Prostate gland (tissue), 2 donors: ENCODE measurements at regions not wholly inside any gene's neighbourhood (a gene's known extent, or its start where the extent isn't known, plus 50 kb on each side); places are given as distances from the start of the nearest gene placed in this dataset.

ENCODE experiments used
- DNase-seq: peaks from one replicate; pipeline ENCODE4 v3.0.0-alpha.2; 2019; ENCODE audit warnings: low spot score
- H3K27ac ChIP-seq, 2 donors: fragments of 200-600 bp; sonication (generic); 2 replicates each; pipeline ENCODE4 v1.5.1; 2017 to 2019
- H3K27me3 ChIP-seq: fragments of 200-600 bp; sonication (generic); replicated peaks from 2 replicates; pipeline ENCODE4 v1.5.1; 2019; ENCODE audit not compliant: insufficient read depth
- H3K36me3 ChIP-seq, 2 donors: fragments of 200-600 bp; sonication (generic); 1 replicate in 1 of 2; 2 replicates in 1 of 2; pipeline versions ENCODE4 v1.5.1 to v1.8.1; 2017 to 2019
- H3K4me1 ChIP-seq: fragments of 200-600 bp; sonication (generic); replicated peaks from 2 replicates; pipeline ENCODE4 v1.5.1; 2019
- H3K4me3 ChIP-seq, 2 donors: fragments of 200-600 bp; sonication (generic); 2 replicates each; pipeline ENCODE4 v1.5.1; 2017 to 2019
- H3K9me3 ChIP-seq: fragments of 200-600 bp; sonication (generic); 2 replicates; pipeline ENCODE4 v1.5.1; 2017
- CTCF ChIP-seq, 4 experiments: fragments of 200-600 bp in 2 of 4; fragments of 450-650 bp in 2 of 4; sonication (generic) in 2 of 4; IDR thresholded peaks; 1 replicate in 3 of 4; 2 replicates in 1 of 4; pipeline ENCODE4 v1.5.1; 2016 to 2019; ENCODE audit warnings: antibody characterized with exemption in 4 of 4, mild to moderate bottlenecking in 2 of 4, moderate library complexity in 2 of 4
- POLR2A ChIP-seq: fragments of 450-650 bp; IDR thresholded peaks from one replicate; pipeline ENCODE4 v1.6.1; 2016; ENCODE audit warnings: antibody characterized with exemption, mild to moderate bottlenecking
- POLR2AphosphoS5 ChIP-seq: sonication (generic); formaldehyde crosslinking; IDR thresholded peaks from one replicate; pipeline ENCODE4 v1.6.1; 2017; ENCODE audit warnings: antibody characterized with exemption
- WGBS: methylation state at CpG from one replicate; pipeline ENCODE4 v1.1.5; 2018; 5-methylcytosine and 5-hydroxymethylcytosine counted together
- intact Hi-C: fragments of 100-400 bp; cut with DNase I; formaldehyde crosslinking; loops from one replicate; pipeline ENCODE4 v1.14.2; 2022

GRCh38 chr5:68494771-68495170, 279.2 kb downstream of the PIK3R1 start:
- Histone ChIP-seq H3K4me1 (no peaks in the 10 kb centered on the region), H3K9me3 (no peaks in the 10 kb centered on the region), H3K27me3 (no peaks in the 10 kb centered on the region), H3K27ac (no peak overlapping the region), H3K4me3 (no peak overlapping the region), H3K36me3 (no peaks in the 10 kb centered on the region)
- WGBS: 100% methylated on average over 1 of the region's 1 CpG
- intact Hi-C loops: no loop called here
- TF ChIP-seq CTCF (IDR thresholded peaks at IDR 0.05): no peak
- TF ChIP-seq POLR2AphosphoS5: no peak
- no peak for TF ChIP-seq POLR2A
- DNase-seq: no peak

GRCh38 chr5:68499987-68500386, 284.4 kb downstream of the PIK3R1 start:
- intact Hi-C loops: no loop called here
- no peak overlapping the region for H3K27ac ChIP-seq
- no peak overlapping the region for H3K4me3 ChIP-seq
- no peaks in the 10 kb centered on the region for H3K9me3 ChIP-seq
- no peak for TF ChIP-seq CTCF (IDR thresholded peaks at IDR 0.05)
- TF ChIP-seq POLR2A: no peak
- TF ChIP-seq POLR2AphosphoS5: no peak
- H3K36me3 ChIP-seq: no peaks in the 10 kb centered on the region
- no peaks in the 10 kb centered on the region for H3K27me3 ChIP-seq
- WGBS: 81% methylated on average over 4 of the region's 4 CpGs
- no peaks in the 10 kb centered on the region for H3K4me1 ChIP-seq
- DNase-seq: no peak

GRCh38 chr5:68500813-68501212, 285.3 kb downstream of the PIK3R1 start:
- no peak overlapping the region for H3K4me3 ChIP-seq
- no peaks in the 10 kb centered on the region for H3K4me1 ChIP-seq
- H3K9me3 ChIP-seq: no peaks in the 10 kb centered on the region
- WGBS: 82% methylated on average over 6 of the region's 6 CpGs
- no peaks in the 10 kb centered on the region for H3K27me3 ChIP-seq
- intact Hi-C loops: no loop called here
- TF ChIP-seq POLR2A: no peak
- TF ChIP-seq CTCF (IDR thresholded peaks at IDR 0.05): no peak
- no peak for TF ChIP-seq POLR2AphosphoS5
- no peak overlapping the region for H3K27ac ChIP-seq
- no peak for DNase-seq
- no peaks in the 10 kb centered on the region for H3K36me3 ChIP-seq

- DNase-seq: no peak
- intact Hi-C loops: no loop called here
- H3K36me3 ChIP-seq: no peaks in the 10 kb centered on the region
- H3K4me1 ChIP-seq: no peaks in the 10 kb centered on the region
- no peak overlapping the region for H3K4me3 ChIP-seq
- H3K27ac ChIP-seq: no peak overlapping the region
- H3K9me3 ChIP-seq: no peaks in the 10 kb centered on the region
- H3K27me3 ChIP-seq: no peaks in the 10 kb centered on the region
- no peak for TF ChIP-seq CTCF (IDR thresholded peaks at IDR 0.05)
- TF ChIP-seq POLR2A: no peak
- TF ChIP-seq POLR2AphosphoS5: no peak
Observed at GRCh38 chr5:68502531-68502930, 287.0 kb downstream of the PIK3R1 start.

- no peak for DNase-seq
- H3K27ac ChIP-seq: no peak overlapping the region
- H3K4me1 ChIP-seq: no peaks in the 10 kb centered on the region
- TF ChIP-seq CTCF (IDR thresholded peaks at IDR 0.05): no peak
- TF ChIP-seq POLR2A: no peak
- no peak for TF ChIP-seq POLR2AphosphoS5
- H3K4me3 ChIP-seq: no peak overlapping the region
- H3K36me3 ChIP-seq: no peaks in the 10 kb centered on the region
- no peaks in the 10 kb centered on the region for H3K9me3 ChIP-seq
- intact Hi-C loops: no loop called here
- H3K27me3 ChIP-seq: no peaks in the 10 kb centered on the region
Observed at GRCh38 chr5:68504306-68504705, 288.8 kb downstream of the PIK3R1 start.
